ENCODE measurements at regions not wholly inside any gene's neighbourhood (a gene's known extent, or its start where the extent isn't known, plus 50 kb on each side); places are given as distances from the start of the nearest gene placed in this dataset.
A peak's percentile ranks its signal among the peaks of the same experiment; 100 is the strongest.

DNA sequence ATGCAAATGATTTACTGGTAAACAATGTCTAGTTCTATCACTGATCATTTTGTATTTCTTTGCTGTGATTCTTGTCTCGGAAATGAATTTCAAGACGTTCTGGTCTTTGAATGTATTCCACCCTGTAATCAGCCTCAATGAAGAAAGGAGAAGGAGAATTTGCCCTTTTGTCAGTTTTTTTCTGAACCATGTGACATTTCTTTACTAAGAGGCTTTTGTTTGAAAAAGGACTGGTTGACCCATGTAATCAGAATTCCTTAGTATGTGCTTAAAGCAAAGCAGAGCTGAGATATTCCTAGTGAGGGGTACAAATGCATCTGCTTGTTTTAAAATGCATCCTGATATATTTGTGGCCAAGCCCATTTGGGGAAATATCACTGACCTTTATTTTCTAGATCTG is 581.6 kb downstream of the ETV1 start:
- Histone ChIP-seq H4K20me1 (ENCODE audit: insufficient read depth, low read length) (no peaks in the 10 kb centered on the region), H3K36me3 (replicated peaks; ENCODE audit: low read depth, low read length) (no peaks in the 10 kb centered on the region), H3K9me3 (ENCODE audit: insufficient read depth, low read length) (no peaks in the 10 kb centered on the region), H3K79me2 (ENCODE audit: low read length) (no peaks in the 10 kb centered on the region), H3K4me3 (ENCODE audit: low read length) (no peak overlapping the region), H3K27me3 (ENCODE audit: low read depth, low read length) (no peaks in the 10 kb centered on the region), H3K4me1 (ENCODE audit: low read length) (no peaks in the 10 kb centered on the region), H3K27ac (ENCODE audit: low read length) (no peak overlapping the region), H2AFZ (ENCODE audit: low read depth, low read length) (no peak overlapping the region), H3K9ac (ENCODE audit: low read length) (no peak overlapping the region), H3K4me2 (ENCODE audit: low read length) (no peak overlapping the region)
- TF ChIP-seq, protein P1, sequence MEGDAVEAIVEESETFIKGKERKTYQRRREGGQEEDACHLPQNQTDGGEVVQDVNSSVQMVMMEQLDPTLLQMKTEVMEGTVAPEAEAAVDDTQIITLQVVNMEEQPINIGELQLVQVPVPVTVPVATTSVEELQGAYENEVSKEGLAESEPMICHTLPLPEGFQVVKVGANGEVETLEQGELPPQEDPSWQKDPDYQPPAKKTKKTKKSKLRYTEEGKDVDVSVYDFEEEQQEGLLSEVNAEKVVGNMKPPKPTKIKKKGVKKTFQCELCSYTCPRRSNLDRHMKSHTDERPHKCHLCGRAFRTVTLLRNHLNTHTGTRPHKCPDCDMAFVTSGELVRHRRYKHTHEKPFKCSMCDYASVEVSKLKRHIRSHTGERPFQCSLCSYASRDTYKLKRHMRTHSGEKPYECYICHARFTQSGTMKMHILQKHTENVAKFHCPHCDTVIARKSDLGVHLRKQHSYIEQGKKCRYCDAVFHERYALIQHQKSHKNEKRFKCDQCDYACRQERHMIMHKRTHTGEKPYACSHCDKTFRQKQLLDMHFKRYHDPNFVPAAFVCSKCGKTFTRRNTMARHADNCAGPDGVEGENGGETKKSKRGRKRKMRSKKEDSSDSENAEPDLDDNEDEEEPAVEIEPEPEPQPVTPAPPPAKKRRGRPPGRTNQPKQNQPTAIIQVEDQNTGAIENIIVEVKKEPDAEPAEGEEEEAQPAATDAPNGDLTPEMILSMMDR (IDR thresholded peaks at IDR 0.05; ENCODE audit: low read depth, low read length), result no peak
- no peak for TF ChIP-seq EZH2phosphoT487 (IDR thresholded peaks at IDR 0.05; ENCODE audit: low read depth)

DNA sequence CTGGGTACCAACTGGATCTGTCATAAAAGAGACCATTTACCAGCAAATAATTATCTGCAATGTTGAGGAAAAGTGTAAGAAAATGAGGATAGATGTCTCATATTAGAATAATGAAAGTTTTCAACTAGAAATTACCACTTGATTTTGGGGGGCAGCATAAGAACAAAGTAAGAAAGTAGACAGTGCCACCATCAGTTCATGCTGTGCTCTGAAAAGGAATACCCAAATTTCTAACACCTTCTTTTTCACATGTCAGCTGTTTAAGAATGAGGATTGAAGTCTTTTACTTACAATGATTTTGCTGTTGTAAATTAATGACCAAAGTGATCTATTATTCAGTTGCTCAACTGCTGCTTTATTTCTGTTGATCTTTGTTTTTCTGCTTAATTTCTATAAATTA is 578.3 kb downstream of the ETV1 start:
- Histone ChIP-seq H2AFZ (ENCODE audit: low read depth, low read length) (no peak overlapping the region), H3K79me2 (ENCODE audit: low read length) (no peaks in the 10 kb centered on the region), H3K27ac (ENCODE audit: low read length) (no peak overlapping the region), H3K27me3 (ENCODE audit: low read depth, low read length) (no peaks in the 10 kb centered on the region), H3K9me3 (ENCODE audit: insufficient read depth, low read length) (no peaks in the 10 kb centered on the region), H4K20me1 (ENCODE audit: insufficient read depth, low read length) (no peaks in the 10 kb centered on the region), H3K36me3 (replicated peaks; ENCODE audit: low read depth, low read length) (no peaks in the 10 kb centered on the region), H3K4me3 (ENCODE audit: low read length) (no peak overlapping the region), H3K9ac (ENCODE audit: low read length) (no peak overlapping the region), H3K4me1 (ENCODE audit: low read length) (no peaks in the 10 kb centered on the region), H3K4me2 (ENCODE audit: low read length) (no peak overlapping the region)
- no peak for TF ChIP-seq EZH2phosphoT487 (IDR thresholded peaks at IDR 0.05; ENCODE audit: low read depth)
- TF ChIP-seq, protein P1 (IDR thresholded peaks at IDR 0.05; ENCODE audit: low read depth, low read length), result peak; percentile 33

DNA sequence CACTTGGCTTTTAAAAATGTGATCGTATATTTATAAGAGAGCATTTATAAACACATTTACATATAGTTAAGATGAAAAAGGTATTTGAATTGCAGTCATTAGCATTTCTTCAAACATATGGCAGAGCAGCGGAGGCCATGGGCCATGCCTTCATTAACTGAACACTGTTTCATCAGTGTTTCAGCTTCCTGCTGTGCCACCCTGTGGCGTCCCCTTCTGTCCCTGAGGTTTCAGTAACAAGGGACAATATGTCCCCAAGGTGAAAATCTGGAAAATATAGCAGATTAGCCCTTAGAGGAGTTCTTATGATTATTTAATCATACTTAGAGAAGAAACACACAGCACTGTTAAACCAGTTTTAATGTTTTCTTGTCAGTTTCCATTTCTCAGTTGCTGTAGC is 577.8 kb downstream of the ETV1 start:
- no peak for TF ChIP-seq EZH2phosphoT487 (IDR thresholded peaks at IDR 0.05; ENCODE audit: low read depth)
- TF ChIP-seq, protein P1 (IDR thresholded peaks at IDR 0.05; ENCODE audit: low read depth, low read length), result no peak

DNA sequence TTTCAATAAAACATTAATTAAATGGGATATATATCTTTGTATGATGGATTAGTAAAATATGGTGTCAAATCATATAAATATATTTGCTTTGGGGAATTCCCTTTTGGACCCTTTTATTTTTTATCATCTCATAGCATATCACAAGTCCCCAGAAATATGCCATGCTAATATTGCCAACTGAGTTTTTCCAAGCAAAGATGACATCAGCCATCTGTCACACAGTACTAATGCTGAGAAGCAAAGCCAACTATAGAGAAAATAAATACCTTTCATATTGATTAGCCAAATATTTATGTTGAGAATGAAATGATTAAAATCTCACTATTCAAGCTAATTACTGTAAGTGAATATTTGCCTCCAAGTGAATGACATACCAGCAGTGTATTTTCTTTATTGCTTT is 575.3 kb downstream of the ETV1 start:
- Histone ChIP-seq H3K4me2 (ENCODE audit: low read length) (no peak overlapping the region), H3K9me3 (ENCODE audit: insufficient read depth, low read length) (no peaks in the 10 kb centered on the region), H3K27ac (ENCODE audit: low read length) (no peak overlapping the region), H3K36me3 (replicated peaks; ENCODE audit: low read depth, low read length) (no peaks in the 10 kb centered on the region), H2AFZ (ENCODE audit: low read depth, low read length) (no peak overlapping the region), H3K9ac (ENCODE audit: low read length) (no peak overlapping the region), H3K4me1 (ENCODE audit: low read length) (no peaks in the 10 kb centered on the region), H4K20me1 (ENCODE audit: insufficient read depth, low read length) (no peaks in the 10 kb centered on the region), H3K27me3 (ENCODE audit: low read depth, low read length) (no peaks in the 10 kb centered on the region), H3K4me3 (ENCODE audit: low read length) (no peak overlapping the region), H3K79me2 (ENCODE audit: low read length) (no peaks in the 10 kb centered on the region)
- TF ChIP-seq, protein P1 (IDR thresholded peaks at IDR 0.05; ENCODE audit: low read depth, low read length), result no peak

More for the DNA sequence above, 577.8 kb downstream of the ETV1 start:
- no peaks in the 10 kb centered on the region for H3K27me3 ChIP-seq (ENCODE audit: low read depth, low read length)
- no peaks in the 10 kb centered on the region for H3K4me1 ChIP-seq (ENCODE audit: low read length)
- no peak overlapping the region for H3K4me2 ChIP-seq (ENCODE audit: low read length)
- no peaks in the 10 kb centered on the region for H4K20me1 ChIP-seq (ENCODE audit: insufficient read depth, low read length)
- H3K9me3 ChIP-seq (ENCODE audit: insufficient read depth, low read length), result no peaks in the 10 kb centered on the region
- H3K27ac ChIP-seq (ENCODE audit: low read length), result no peak overlapping the region
- H3K79me2 ChIP-seq (ENCODE audit: low read length), result no peaks in the 10 kb centered on the region
- H3K9ac ChIP-seq (ENCODE audit: low read length), result no peak overlapping the region
- H2AFZ ChIP-seq (ENCODE audit: low read depth, low read length), result no peak overlapping the region
- no peak overlapping the region for H3K4me3 ChIP-seq (ENCODE audit: low read length)
- no peaks in the 10 kb centered on the region for H3K36me3 ChIP-seq (replicated peaks; ENCODE audit: low read depth, low read length)

Data from OCI-LY3 (cell line).